GM12891 (cell line): ENCODE measurements at regions not wholly inside any gene's neighbourhood (a gene's known extent, or its start where the extent isn't known, plus 50 kb on each side); places are given as distances from the start of the nearest gene placed in this dataset.

Experiments
- POLR2A ChIP-seq: IDR thresholded peaks from 2 replicates; pipeline ENCODE4 v1.6.1; 2011; ENCODE audit warnings: low read depth, low read length, control low read depth
- POLR2AphosphoS5 ChIP-seq: IDR thresholded peaks from 2 replicates; pipeline ENCODE4 v1.6.1; 2011; ENCODE audit warnings: low read depth, low read length, control low read depth

- no peak for TF ChIP-seq POLR2AphosphoS5
- TF ChIP-seq POLR2A = no peak
Observed at GRCh38 chr6:43974643-43975230, 152.5 kb downstream of the MRPL14 start.
